GM18505 (cell line): ENCODE measurements at regions not wholly inside any gene's neighbourhood (a gene's known extent, or its start where the extent isn't known, plus 50 kb on each side); places are given as distances from the start of the nearest gene placed in this dataset.

Source experiments
- ATAC-seq: cut with Tn5 transposase; IDR thresholded peaks from one replicate; pipeline ENCODE4 v1.9.1; 2021; ENCODE audit not compliant: unreplicated experiment
- POLR2A ChIP-seq: IDR thresholded peaks from 4 replicates; pipeline ENCODE4 v1.6.1; 2011; ENCODE audit warnings: borderline replicate concordance; ENCODE audit not compliant: insufficient read depth, insufficient read length; ENCODE audit errors: extremely low read depth

- TF ChIP-seq POLR2A = no peak
- no peak for ATAC-seq
These were observed 357.2 kb upstream of the DPYD start for GRCh38 chr1:98278055-98278454.

DNA sequence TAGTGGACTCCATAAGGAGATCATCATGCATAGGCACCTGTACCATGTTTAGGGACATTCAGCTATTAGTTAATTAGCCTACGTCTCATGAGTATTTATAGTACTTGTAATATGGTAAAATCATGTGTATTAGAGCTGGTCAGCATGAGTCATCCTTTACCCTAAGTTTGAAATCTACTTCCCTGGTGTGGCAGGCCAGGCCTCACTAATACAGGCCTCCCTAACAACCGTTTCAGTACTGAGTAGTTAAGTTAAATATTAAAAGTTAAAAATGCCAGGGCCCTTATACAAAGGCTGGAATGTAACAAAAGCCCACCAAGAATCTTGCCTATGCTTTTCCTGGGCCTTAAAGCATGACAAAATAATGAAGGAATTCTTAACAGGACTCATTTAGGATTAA, 356.3 kb upstream of the DPYD start:
- ATAC-seq = no peak
- no peak for TF ChIP-seq POLR2A

DNA sequence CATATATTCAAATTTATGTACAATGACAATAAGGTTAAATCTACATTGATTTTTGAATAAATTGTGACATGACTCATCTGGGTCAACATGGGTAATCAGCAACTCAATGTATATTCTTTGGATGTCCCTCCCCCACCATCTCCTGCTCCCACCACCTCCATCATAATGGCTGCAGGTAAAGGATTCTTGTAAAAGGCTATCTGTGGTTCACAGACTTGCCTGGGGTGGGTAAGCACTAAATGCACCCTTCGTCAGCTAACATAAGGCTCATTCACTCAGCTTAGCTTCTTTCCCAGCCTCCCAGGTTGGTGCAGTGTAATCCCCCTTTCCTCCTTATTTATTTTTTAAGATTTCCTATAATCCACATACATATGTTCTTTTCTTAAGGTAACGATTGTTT, 355.7 kb upstream of the DPYD start:
- no peak for ATAC-seq

DNA sequence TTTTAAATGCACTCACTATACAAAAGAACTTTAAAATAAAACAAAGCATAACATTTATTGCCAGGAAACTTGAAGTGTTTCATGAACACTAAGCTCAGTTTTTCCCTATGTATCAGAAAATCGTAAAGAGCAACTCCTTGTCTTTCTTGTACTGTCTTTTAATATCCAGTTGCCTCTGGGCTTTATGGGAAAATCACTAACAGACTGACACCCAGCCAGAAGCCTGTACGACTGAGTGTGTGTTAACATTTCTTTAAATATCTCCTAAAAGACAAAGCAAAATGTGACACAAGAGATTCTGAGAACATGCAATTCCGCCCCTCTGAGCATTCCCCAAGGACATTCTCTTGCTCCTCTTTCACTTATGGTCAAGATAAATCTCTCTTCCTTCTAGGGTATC, 347.5 kb upstream of the DPYD start:
- no peak for TF ChIP-seq POLR2A
- no peak for ATAC-seq

More for the DNA sequence above, 355.7 kb upstream of the DPYD start:
- TF ChIP-seq POLR2A = no peak

DNA sequence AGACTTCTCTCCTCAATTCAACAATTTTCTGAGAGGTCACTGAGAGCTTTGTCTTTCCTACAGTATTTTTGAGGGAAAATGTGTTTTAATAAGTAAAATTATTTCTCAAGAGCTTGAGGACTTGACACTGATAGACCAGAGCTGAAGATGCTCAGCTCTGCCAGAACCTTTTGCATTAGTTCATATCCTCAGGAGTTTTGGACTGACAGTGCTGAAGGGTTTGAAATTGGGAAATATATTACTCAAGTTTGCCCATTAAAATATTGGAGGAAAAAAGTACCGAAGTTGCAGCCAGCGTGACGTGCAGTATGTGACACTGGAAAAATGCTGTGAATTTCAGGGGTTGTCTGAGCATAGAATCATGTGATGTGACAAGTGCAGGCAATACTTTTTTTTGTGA, 346.6 kb upstream of the DPYD start:
- no peak for ATAC-seq
- TF ChIP-seq POLR2A = no peak

GRCh38 chr1:98264727-98265126, 343.9 kb upstream of the DPYD start:
- no peak for ATAC-seq
- no peak for TF ChIP-seq POLR2A

DNA sequence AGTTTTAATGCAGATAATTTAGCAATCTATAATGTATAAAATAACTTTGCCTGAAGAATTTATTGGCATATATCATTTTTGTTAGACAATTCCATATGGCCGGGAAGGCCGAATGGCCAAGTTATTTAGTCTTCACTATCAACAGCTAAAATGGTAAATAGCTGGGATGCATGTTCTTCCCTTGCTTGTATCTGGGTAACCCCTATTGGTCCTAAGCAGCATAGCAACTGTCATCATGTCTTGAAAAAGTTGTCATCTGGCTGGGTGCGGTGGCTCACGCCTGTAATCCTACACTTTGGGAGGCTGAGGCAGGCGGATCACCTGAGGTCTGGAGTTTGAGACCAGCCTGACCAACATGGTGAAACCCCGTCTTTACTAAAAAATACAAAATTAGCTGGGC, 340.0 kb upstream of the DPYD start:
- no peak for ATAC-seq
- TF ChIP-seq POLR2A = no peak

- no peak for ATAC-seq
- TF ChIP-seq POLR2A = no peak
These were observed 339.6 kb upstream of the DPYD start for GRCh38 chr1:98260412-98260811.

DNA sequence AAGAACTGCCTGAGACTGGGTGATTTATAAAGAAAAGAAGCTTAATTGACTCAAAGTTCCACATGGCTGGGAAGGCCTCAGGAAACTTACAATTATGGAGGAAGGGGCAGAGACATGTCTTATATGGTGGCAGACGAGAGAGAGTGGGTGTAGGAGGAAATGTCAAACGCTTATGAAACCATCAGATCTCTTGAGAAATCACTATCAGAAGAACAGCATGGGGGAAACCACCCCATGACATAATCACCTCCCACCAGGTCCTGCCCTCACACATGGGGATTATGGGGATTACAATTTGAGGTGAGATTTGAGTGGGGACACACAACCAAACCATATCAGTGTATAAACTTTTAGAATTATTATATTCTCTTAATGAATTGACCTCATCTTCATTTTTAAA, 335.9 kb upstream of the DPYD start:
- no peak for TF ChIP-seq POLR2A
- ATAC-seq = no peak

GRCh38 chr1:98253145-98253544, 332.3 kb upstream of the DPYD start:
- no peak for TF ChIP-seq POLR2A
- no peak for ATAC-seq

GRCh38 chr1:98251497-98251896, 330.7 kb upstream of the DPYD start:
- TF ChIP-seq POLR2A = no peak
- ATAC-seq = no peak

DNA sequence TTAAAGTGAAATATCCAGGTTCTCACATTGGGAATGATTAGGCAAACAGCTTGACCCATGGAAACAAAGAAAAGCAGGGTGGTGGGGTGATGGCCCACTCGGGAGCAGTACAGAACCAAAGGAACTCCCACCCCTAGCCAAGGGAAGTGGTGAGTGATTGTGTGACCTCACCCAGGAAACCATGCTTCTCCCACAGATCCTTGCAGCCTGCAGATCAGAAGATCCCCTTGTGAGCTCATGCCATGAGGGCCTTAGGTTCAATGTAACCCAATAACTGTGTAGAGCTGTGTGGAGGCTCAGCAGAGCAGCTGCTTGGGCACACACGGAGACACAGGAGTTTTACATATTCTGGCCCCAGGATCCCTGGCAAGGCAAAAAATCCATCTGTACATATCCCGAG, 311.8 kb upstream of the DPYD start:
- no peak for ATAC-seq
- no peak for TF ChIP-seq POLR2A

- TF ChIP-seq POLR2A = no peak
- ATAC-seq = no peak
These were observed 301.9 kb upstream of the DPYD start for GRCh38 chr1:98222706-98223105.

- ATAC-seq = no peak
- no peak for TF ChIP-seq POLR2A
These were observed 301.1 kb upstream of the DPYD start for GRCh38 chr1:98221923-98222322.

- ATAC-seq = no peak
- TF ChIP-seq POLR2A = no peak
These were observed 296.8 kb upstream of the DPYD start for GRCh38 chr1:98217601-98218000.

DNA sequence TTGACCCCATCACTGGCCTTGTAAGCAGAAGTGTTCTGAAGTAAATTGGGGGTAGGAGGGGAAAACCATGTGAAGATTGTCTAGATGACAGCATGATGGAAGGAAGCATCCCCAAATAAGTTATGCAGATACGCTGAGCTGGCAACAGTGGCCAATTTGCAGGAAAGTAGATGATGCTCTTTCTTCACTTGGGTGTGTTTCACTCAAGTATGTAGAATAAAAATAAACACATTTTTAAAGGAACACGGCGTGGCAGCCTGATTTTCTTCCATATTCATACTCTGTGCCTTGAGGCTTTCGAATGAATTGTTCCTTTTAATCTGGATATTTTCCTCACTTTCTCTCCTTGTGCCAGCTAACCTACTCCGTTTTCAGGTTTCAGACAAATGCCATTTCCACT, 295.5 kb upstream of the DPYD start:
- no peak for TF ChIP-seq POLR2A
- no peak for ATAC-seq

DNA sequence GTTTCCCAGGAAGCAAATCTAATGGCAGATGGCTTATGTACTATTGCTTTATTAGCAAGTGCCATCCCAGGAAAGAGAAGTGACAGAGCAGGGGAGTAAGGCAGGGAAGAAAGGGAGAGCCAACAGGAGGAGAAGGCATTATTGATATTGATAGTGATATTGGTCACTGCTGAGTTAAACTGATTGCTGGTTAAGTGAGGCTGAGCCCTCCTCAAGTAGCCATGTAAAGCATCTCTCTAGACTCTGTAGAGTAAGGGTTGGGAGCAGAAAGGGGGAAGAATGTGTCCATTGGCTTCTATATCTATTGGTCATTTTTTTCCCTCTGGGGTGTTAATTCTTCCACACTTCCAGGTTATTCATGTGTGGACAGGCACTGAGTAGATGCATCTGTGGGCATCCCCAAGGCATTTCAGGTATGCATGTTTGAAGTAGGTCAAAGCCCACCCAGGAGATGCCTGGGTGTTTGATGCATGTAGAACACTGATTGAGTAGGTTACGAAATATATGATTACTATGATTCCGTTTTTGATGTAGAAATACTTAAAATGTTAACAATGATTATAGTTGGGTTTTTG, 290.5 kb upstream of the DPYD start:
- TF ChIP-seq POLR2A = no peak
- no peak for ATAC-seq
